ENCODE measurements at regions not wholly inside any gene's neighbourhood (a gene's known extent, or its start where the extent isn't known, plus 50 kb on each side); places are given as distances from the start of the nearest gene placed in this dataset.

GRCh38 chr5:67985686-67986387 is 229.7 kb upstream of the PIK3R1 start:
- no peak for TF ChIP-seq TAF1 (IDR thresholded peaks at IDR 0.05; ENCODE audit: low read depth, low read length)
- TF ChIP-seq POLR2A (IDR thresholded peaks at IDR 0.05; ENCODE audit: low read depth, low read length), result no peak
- TF ChIP-seq POLR2AphosphoS5 (IDR thresholded peaks at IDR 0.05; ENCODE audit: low read depth, low read length), result no peak
